BLaER1 (cell line): ENCODE measurements at regions not wholly inside any gene's neighbourhood (a gene's known extent, or its start where the extent isn't known, plus 50 kb on each side); places are given as distances from the start of the nearest gene placed in this dataset.

Experiments used
- H3K27ac ChIP-seq: shearing (Covaris generic); formaldehyde crosslinking; 2 replicates; pipeline ENCODE4 v1.8.1; 2022
- H3K27me3 ChIP-seq: shearing (Covaris generic); formaldehyde crosslinking; 2 replicates; pipeline ENCODE4 v1.8.1; 2022
- H3K36me3 ChIP-seq: shearing (Covaris generic); formaldehyde crosslinking; 2 replicates; pipeline ENCODE4 v1.8.1; 2022
- H3K4me1 ChIP-seq: shearing (Covaris generic); formaldehyde crosslinking; 2 replicates; pipeline ENCODE4 v1.8.1; 2022
- H3K4me2 ChIP-seq: shearing (Covaris generic); formaldehyde crosslinking; 2 replicates; pipeline ENCODE4 v1.8.1; 2022
- H3K4me3 ChIP-seq: shearing (Covaris generic); formaldehyde crosslinking; 2 replicates; pipeline ENCODE4 v1.8.1; 2022
- H3K9ac ChIP-seq: shearing (Covaris generic); formaldehyde crosslinking; 2 replicates; pipeline ENCODE4 v1.8.1; 2022
- H3K9me3 ChIP-seq: shearing (Covaris generic); formaldehyde crosslinking; 2 replicates; pipeline ENCODE4 v1.8.1; 2022
- H4K20me1 ChIP-seq: shearing (Covaris generic); formaldehyde crosslinking; 2 replicates; pipeline ENCODE4 v1.8.1; 2022
- Cebpa-rat ChIP-seq: shearing (Covaris generic); IDR thresholded peaks from 2 replicates; pipeline ENCODE4 v1.8.1; 2022

- Histone ChIP-seq H3K4me3 (no peak overlapping the region), H3K27ac (no peak overlapping the region)
Observed at GRCh38 chr11:87493516-87493915, 455.8 kb downstream of the TMEM135 start.

GRCh38 chr11:87491381-87491780 lies 453.6 kb downstream of the TMEM135 start:
- H3K4me1 ChIP-seq: no peaks in the 10 kb centered on the region
- no peaks in the 10 kb centered on the region for H3K36me3 ChIP-seq
- no peak overlapping the region for H3K27ac ChIP-seq
- H3K4me3 ChIP-seq: no peak overlapping the region
- no peak overlapping the region for H3K9ac ChIP-seq
- TF ChIP-seq Cebpa-rat: no peak
- no peaks in the 10 kb centered on the region for H3K27me3 ChIP-seq
- no peaks in the 10 kb centered on the region for H3K9me3 ChIP-seq
- H4K20me1 ChIP-seq: no peaks in the 10 kb centered on the region
- H3K4me2 ChIP-seq: no peak overlapping the region

More at GRCh38 chr11:87493516-87493915, 455.8 kb downstream of the TMEM135 start:
- H3K4me2 ChIP-seq: no peak overlapping the region
- H3K9ac ChIP-seq: no peak overlapping the region
- no peaks in the 10 kb centered on the region for H3K9me3 ChIP-seq
- no peaks in the 10 kb centered on the region for H3K36me3 ChIP-seq
- no peaks in the 10 kb centered on the region for H3K4me1 ChIP-seq
- no peak for TF ChIP-seq Cebpa-rat
- H4K20me1 ChIP-seq: no peaks in the 10 kb centered on the region
- H3K27me3 ChIP-seq: no peaks in the 10 kb centered on the region

- H3K27ac ChIP-seq: no peak overlapping the region
- no peak for TF ChIP-seq Cebpa-rat
- no peaks in the 10 kb centered on the region for H3K27me3 ChIP-seq
- H3K4me2 ChIP-seq: no peak overlapping the region
- H3K9me3 ChIP-seq: no peaks in the 10 kb centered on the region
- H4K20me1 ChIP-seq: no peaks in the 10 kb centered on the region
- H3K9ac ChIP-seq: no peak overlapping the region
- no peaks in the 10 kb centered on the region for H3K4me1 ChIP-seq
- H3K36me3 ChIP-seq: no peaks in the 10 kb centered on the region
- H3K4me3 ChIP-seq: no peak overlapping the region
Observed at GRCh38 chr11:87490671-87491070, 452.9 kb downstream of the TMEM135 start.

- Histone ChIP-seq H3K36me3 (no peaks in the 10 kb centered on the region), H3K4me2 (no peak overlapping the region), H3K9me3 (0 out of 2 replicates have a peak, but pooled peaks cover 2% of the 10 kb centered on the region), H3K4me3 (no peak overlapping the region), H3K27me3 (no peaks in the 10 kb centered on the region), H3K9ac (no peak overlapping the region), H4K20me1 (no peaks in the 10 kb centered on the region), H3K4me1 (no peaks in the 10 kb centered on the region), H3K27ac (no peak overlapping the region)
- TF ChIP-seq Cebpa-rat: no peak
Observed at GRCh38 chr11:87484566-87484965, 446.8 kb downstream of the TMEM135 start.

GRCh38 chr11:87477321-87477720 lies 439.6 kb downstream of the TMEM135 start:
- no peaks in the 10 kb centered on the region for H3K36me3 ChIP-seq
- no peak overlapping the region for H3K27ac ChIP-seq
- H3K9ac ChIP-seq: no peak overlapping the region
- no peaks in the 10 kb centered on the region for H4K20me1 ChIP-seq
- peaks cover 10% of the 10 kb centered on the region; the same call in 1 of the 2 replicates for H3K4me1 ChIP-seq
- no peak for TF ChIP-seq Cebpa-rat
- H3K27me3 ChIP-seq: no peaks in the 10 kb centered on the region
- H3K4me2 ChIP-seq: no peak overlapping the region
- H3K4me3 ChIP-seq: no peak overlapping the region
- H3K9me3 ChIP-seq: 0 out of 2 replicates have a peak, but pooled peaks cover 8% of the 10 kb centered on the region

GRCh38 chr11:87473174-87473573 lies 435.4 kb downstream of the TMEM135 start:
- H3K4me3 ChIP-seq: no peak overlapping the region
- H4K20me1 ChIP-seq: no peaks in the 10 kb centered on the region

GRCh38 chr11:87466223-87466622 lies 428.5 kb downstream of the TMEM135 start:
- no peak for TF ChIP-seq Cebpa-rat
- Histone ChIP-seq H4K20me1 (no peaks in the 10 kb centered on the region), H3K9ac (no peak overlapping the region), H3K27ac (no peak overlapping the region), H3K36me3 (no peaks in the 10 kb centered on the region), H3K27me3 (no peaks in the 10 kb centered on the region), H3K9me3 (no peaks in the 10 kb centered on the region), H3K4me2 (no peak overlapping the region), H3K4me1 (no peaks in the 10 kb centered on the region), H3K4me3 (no peak overlapping the region)

More at GRCh38 chr11:87473174-87473573, 435.4 kb downstream of the TMEM135 start:
- Histone ChIP-seq H3K4me1 (peaks cover 20% of the 10 kb centered on the region), H3K27me3 (no peaks in the 10 kb centered on the region), H3K27ac (no peak overlapping the region), H3K36me3 (no peaks in the 10 kb centered on the region), H3K9me3 (no peaks in the 10 kb centered on the region), H3K9ac (no peak overlapping the region), H3K4me2 (no peak overlapping the region)
- TF ChIP-seq Cebpa-rat: no peak

- no peaks in the 10 kb centered on the region for H3K9me3 ChIP-seq
- H3K4me3 ChIP-seq: no peak overlapping the region
- no peak overlapping the region for H3K9ac ChIP-seq
- no peaks in the 10 kb centered on the region for H3K36me3 ChIP-seq
- no peak overlapping the region for H3K27ac ChIP-seq
- no peak for TF ChIP-seq Cebpa-rat
- H4K20me1 ChIP-seq: no peaks in the 10 kb centered on the region
- H3K4me2 ChIP-seq: no peak overlapping the region
- H3K4me1 ChIP-seq: no peaks in the 10 kb centered on the region
- H3K27me3 ChIP-seq: no peaks in the 10 kb centered on the region
Observed at GRCh38 chr11:87465716-87466115, 428.0 kb downstream of the TMEM135 start.

GRCh38 chr11:87463486-87464102 lies 425.9 kb downstream of the TMEM135 start:
- no peaks in the 10 kb centered on the region for H4K20me1 ChIP-seq
- no peak for TF ChIP-seq Cebpa-rat
- H3K27me3 ChIP-seq: no peaks in the 10 kb centered on the region
- no peak overlapping the region for H3K27ac ChIP-seq
- no peak overlapping the region for H3K4me3 ChIP-seq
- H3K4me2 ChIP-seq: no peak overlapping the region
- no peak overlapping the region for H3K9ac ChIP-seq
- H3K36me3 ChIP-seq: no peaks in the 10 kb centered on the region
- H3K4me1 ChIP-seq: no peaks in the 10 kb centered on the region
- no peaks in the 10 kb centered on the region for H3K9me3 ChIP-seq

GRCh38 chr11:87462171-87462570 lies 424.4 kb downstream of the TMEM135 start:
- Histone ChIP-seq H3K4me3 (no peak overlapping the region), H3K4me1 (no peaks in the 10 kb centered on the region), H3K27me3 (no peaks in the 10 kb centered on the region), H3K9me3 (no peaks in the 10 kb centered on the region), H3K4me2 (no peak overlapping the region), H3K27ac (no peak overlapping the region), H3K9ac (no peak overlapping the region), H4K20me1 (no peaks in the 10 kb centered on the region), H3K36me3 (no peaks in the 10 kb centered on the region)
- TF ChIP-seq Cebpa-rat: no peak
